ENCODE measurements at regions not wholly inside any gene's neighbourhood (a gene's known extent, or its start where the extent isn't known, plus 50 kb on each side); places are given as distances from the start of the nearest gene placed in this dataset.

DNA sequence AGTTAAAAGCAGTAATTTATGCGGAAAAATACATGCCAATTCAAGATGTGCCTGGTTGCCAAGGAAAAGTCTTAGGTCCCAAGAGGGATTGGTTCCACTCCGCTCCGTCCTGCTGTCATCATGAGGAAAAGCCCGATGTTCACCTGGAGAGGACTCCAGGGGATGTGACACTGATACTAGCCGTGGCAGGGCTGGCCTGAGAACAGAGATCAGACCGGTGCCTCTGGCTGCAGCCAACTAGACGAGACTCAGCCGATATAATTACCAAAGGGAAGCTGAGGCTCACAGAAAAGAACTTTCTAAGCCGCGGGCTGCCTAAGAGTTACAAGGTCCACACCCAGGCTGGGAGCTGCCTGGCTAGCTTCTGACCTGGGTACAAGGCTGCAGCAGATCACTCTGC, 81.3 kb upstream of the UNC5B start:
- H3K4me3 ChIP-seq, result no peak overlapping the region
- intact Hi-C loops (cut with DNase I), result no loop called here
- no peak for TF ChIP-seq CTCF (IDR thresholded peaks at IDR 0.05)
- no peaks in the 10 kb centered on the region for H3K9me3 ChIP-seq
- WGBS, 2 donors, result 79 to 83% methylated on average over 10 of the region's 10 CpGs
- peaks cover 0 to 33% (median 0%) of the 10 kb centered on the region in 4 donors for H3K27me3 ChIP-seq
- no peak overlapping the region for H3K27ac ChIP-seq
- H3K4me1 ChIP-seq, result peaks cover 0 to 7% (median 6%) of the 10 kb centered on the region in 3 donors
- H3K36me3 ChIP-seq, result no peaks in the 10 kb centered on the region
- DNase-seq, result no peak

GRCh38 chr10:71131508-71132088, 80.8 kb upstream of the UNC5B start:
- intact Hi-C loops (cut with DNase I), result no loop called here
- no peaks in the 10 kb centered on the region for H3K9me3 ChIP-seq
- WGBS, 2 donors, result 66 to 74% methylated on average over 3 to 4 of the region's 4 CpGs
- no peak for DNase-seq
- TF ChIP-seq POLR2A (IDR thresholded peaks at IDR 0.05) (no peak), CTCF (IDR thresholded peaks at IDR 0.05) (no peak)
- H3K27ac ChIP-seq, result no peak overlapping the region
- H3K4me3 ChIP-seq, result no peak overlapping the region
- no peaks in the 10 kb centered on the region for H3K36me3 ChIP-seq
- peaks cover 0 to 7% (median 6%) of the 10 kb centered on the region in 3 donors for H3K4me1 ChIP-seq
- peaks cover 0 to 32% (median 0%) of the 10 kb centered on the region in 4 donors for H3K27me3 ChIP-seq

DNA sequence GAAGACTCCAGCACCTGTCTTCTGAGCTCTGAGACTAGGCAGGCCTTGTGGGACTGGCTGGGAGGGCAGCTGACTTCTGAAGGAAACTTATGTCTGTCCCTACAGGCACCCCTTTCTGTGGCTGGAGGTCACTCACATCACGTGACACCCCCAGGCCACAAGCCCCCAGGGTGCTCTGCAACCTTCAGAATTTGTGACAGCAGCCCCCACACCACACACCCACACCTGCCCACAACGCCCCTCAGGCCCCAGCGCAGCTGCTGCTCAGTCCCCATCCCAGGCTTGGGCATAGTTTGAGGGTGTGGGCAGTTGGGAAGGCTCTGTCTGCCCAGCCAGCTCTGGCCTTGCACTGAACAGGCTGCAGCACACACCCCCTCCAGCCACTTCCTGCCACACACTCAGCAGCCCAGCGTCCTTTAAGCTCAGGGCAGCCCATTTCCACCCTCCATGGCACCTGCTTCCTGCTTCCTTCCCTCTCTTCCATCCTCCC, 80.0 kb upstream of the UNC5B start:
- H3K4me3 ChIP-seq, result no peak overlapping the region
- WGBS, 2 donors, result 23 to 49% methylated on average over 1 to 2 of the region's 4 CpGs
- no peak for TF ChIP-seq CTCF (IDR thresholded peaks at IDR 0.05)
- no peak for TF ChIP-seq POLR2A (IDR thresholded peaks at IDR 0.05)
- DNase-seq, result no peak
- peaks cover 0 to 38% (median 0%) of the 10 kb centered on the region in 4 donors for H3K27me3 ChIP-seq
- H3K9me3 ChIP-seq, result no peaks in the 10 kb centered on the region
- H3K27ac ChIP-seq, result no peak overlapping the region
- no peaks in the 10 kb centered on the region for H3K36me3 ChIP-seq
- peaks cover 0 to 7% (median 6%) of the 10 kb centered on the region in 3 donors for H3K4me1 ChIP-seq
- intact Hi-C loops (cut with DNase I), result no loop called here

DNA sequence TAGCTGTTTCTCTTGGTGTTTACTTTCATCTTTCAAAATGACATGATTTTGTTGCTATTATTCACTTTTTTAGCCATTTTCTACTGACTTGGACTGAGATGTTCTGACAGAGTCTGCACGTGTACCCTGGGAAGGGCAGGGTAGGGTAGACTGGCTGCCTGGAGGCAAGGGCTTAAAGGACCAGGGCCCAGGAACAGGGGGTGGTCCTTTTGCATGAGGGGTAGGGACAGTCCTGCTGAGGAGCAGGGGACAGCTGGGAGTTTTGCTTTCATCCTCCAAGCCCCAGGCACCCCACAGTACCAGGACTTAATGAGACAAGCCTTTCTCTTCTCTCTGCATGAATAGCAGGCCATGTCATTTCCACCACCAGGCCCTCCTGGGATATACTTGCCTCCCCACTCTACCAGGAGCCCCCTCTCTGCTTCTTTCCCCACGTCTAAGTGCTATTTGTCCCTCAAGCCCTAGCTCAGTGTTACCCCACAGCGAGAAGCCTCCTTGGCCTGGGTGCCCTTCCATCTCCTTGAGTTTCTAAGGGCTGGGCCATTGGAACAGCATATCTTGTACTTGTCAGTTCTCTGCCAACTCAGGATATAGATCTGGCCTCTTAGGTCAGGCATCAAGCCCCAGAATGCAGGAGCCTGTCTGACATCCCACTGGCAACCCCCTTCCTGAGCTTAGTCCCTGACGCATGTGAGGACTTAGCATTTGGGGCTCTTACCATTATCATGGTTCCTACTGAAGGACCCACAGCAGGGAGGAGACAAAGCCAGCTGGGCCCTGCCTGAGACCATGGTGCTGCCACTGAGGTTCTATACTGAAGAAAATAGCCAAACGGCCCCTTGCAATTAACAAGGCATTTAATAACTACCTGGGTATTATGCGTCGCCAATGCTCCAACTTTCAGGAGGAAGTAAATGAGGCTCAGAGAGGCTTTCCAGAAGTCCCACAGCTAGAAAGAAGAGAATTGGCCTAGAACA, 78.4 kb upstream of the UNC5B start:
- TF ChIP-seq POLR2A (IDR thresholded peaks at IDR 0.05) (no peak), CTCF (IDR thresholded peaks at IDR 0.05) (no peak)
- H3K36me3 ChIP-seq, result no peaks in the 10 kb centered on the region
- intact Hi-C loops (cut with DNase I), result no loop called here
- no peak overlapping the region for H3K27ac ChIP-seq
- no peaks in the 10 kb centered on the region for H3K4me1 ChIP-seq
- peaks cover 0 to 45% (median 0%) of the 10 kb centered on the region in 4 donors for H3K27me3 ChIP-seq
- no peak overlapping the region for H3K4me3 ChIP-seq
- DNase-seq, result no peak
- H3K9me3 ChIP-seq, result no peaks in the 10 kb centered on the region
- WGBS, 2 donors, result 83 to 96% methylated on average over 5 to 6 of the region's 7 CpGs

DNA sequence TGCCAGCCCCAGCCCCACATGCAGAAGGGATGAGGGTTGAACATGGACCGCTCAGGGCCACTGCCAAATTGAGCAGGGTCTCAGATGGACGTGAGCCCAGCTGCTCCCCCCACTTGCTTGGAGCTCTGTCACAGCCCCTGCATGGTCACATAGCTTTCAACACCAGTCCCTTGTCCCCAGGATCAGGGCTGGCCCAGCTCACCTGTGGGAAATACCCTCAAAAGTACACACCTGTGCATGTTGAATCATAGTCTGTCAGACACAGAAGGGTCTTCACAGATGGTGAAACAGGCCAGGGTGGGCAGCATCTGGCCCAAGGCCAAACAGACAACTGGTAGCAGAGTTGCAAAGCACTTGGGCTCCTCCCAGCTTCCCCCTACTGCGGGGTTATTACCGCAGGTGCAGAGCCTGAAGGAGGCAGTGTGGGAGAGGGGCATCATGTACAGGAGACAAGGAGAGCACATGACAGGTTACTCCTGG, 77.6 kb upstream of the UNC5B start:
- Histone ChIP-seq H3K4me1 (no peaks in the 10 kb centered on the region), H3K4me3 (no peak overlapping the region), H3K9me3 (no peaks in the 10 kb centered on the region), H3K27ac (no peak overlapping the region), H3K36me3 (no peaks in the 10 kb centered on the region), H3K27me3 (peaks cover 0 to 49% (median 0%) of the 10 kb centered on the region in 4 donors)
- no peak for DNase-seq
- 75 to 100% methylated on average over 2 to 4 of the region's 4 CpGs for WGBS, 2 donors
- no peak for TF ChIP-seq CTCF (IDR thresholded peaks at IDR 0.05)
- no peak for TF ChIP-seq POLR2A (IDR thresholded peaks at IDR 0.05)
- intact Hi-C loops (cut with DNase I), result no loop called here
